ENCODE measurements at regions not wholly inside any gene's neighbourhood (a gene's known extent, or its start where the extent isn't known, plus 50 kb on each side); places are given as distances from the start of the nearest gene placed in this dataset.
"Not testable (repeated sequence)": the region's sequence is repeated elsewhere in the genome, so short reads cannot be mapped to it uniquely, and the experiment has no call there.

GRCh38 chr10:30742471-30742870 is 112.9 kb upstream of the LYZL2 start:
- no peak overlapping the region for H3K9ac ChIP-seq (ENCODE audit: insufficient read depth, low read length, poor library complexity, severe bottlenecking)
- intact Hi-C loops (cut with micrococcal nuclease), result no loop called here
- 27% methylated on average over 4 of the region's 4 CpGs for WGBS (ENCODE audit: insufficient coverage)
- Mint-ChIP-seq H3K9me3 (peaks cover 0 to 4% (median 2%) of the 10 kb centered on the region in 7 donors), H3K27ac (peak overlapping the region in 1 of 7 donors; percentile 33), H3K4me3 (no peak overlapping the region), H3K36me3 (no peaks in the 10 kb centered on the region), H3K27me3 (ENCODE audit: low read depth in 3 of 3) (peaks cover 0 to 11% (median 4%) of the 10 kb centered on the region in 3 donors), H3K4me1 (peaks cover 10% of the 10 kb centered on the region)
- no peak overlapping the region for H3K27ac ChIP-seq (ENCODE audit: low read depth in 1 of 2, low read length in 2 of 2)
- H3K4me3 ChIP-seq (replicated peaks in 1 of 3; ENCODE audit: low read depth in 2 of 3, low read length in 3 of 3), result no peak overlapping the region
- no peak for TF ChIP-seq CTCF (IDR thresholded peaks at IDR 0.05)
- H3K79me2 ChIP-seq (ENCODE audit: insufficient read depth, low read length), result no peaks in the 10 kb centered on the region
- H3K27me3 ChIP-seq (ENCODE audit: control insufficient read depth in 2 of 2, insufficient read depth in 2 of 2, low read length in 2 of 2), result no peaks in the 10 kb centered on the region
- no peak overlapping the region for H3K4me2 ChIP-seq (replicated peaks; ENCODE audit: extremely low read depth, low read length, poor library complexity, severe bottlenecking)
- no peaks in the 10 kb centered on the region for H3K9me3 ChIP-seq (replicated peaks in 1 of 2; ENCODE audit: control insufficient read depth in 1 of 2, insufficient read depth in 1 of 2, low read length in 2 of 2)
- H2AFZ ChIP-seq (ENCODE audit: insufficient read depth, low read depth, low read length, poor library complexity, severe bottlenecking), result no peak overlapping the region
- no peaks in the 10 kb centered on the region for H4K20me1 ChIP-seq (ENCODE audit: insufficient read depth, low read length)
- H3K4me1 ChIP-seq (ENCODE audit: control insufficient read depth in 1 of 2, insufficient read depth in 2 of 2, low read length in 2 of 2), result no peaks in the 10 kb centered on the region
- no peak for DNase-seq
- no peaks in the 10 kb centered on the region for H3K36me3 ChIP-seq (replicated peaks in 1 of 2; ENCODE audit: control insufficient read depth in 1 of 2, insufficient read depth in 2 of 2, low read length in 2 of 2)

GRCh38 chr10:30740774-30741173 is 111.2 kb upstream of the LYZL2 start:
- H3K36me3 Mint-ChIP-seq; H3K79me2 ChIP-seq (ENCODE audit: insufficient read depth, low read length); H3K9me3 ChIP-seq (replicated peaks in 1 of 2; ENCODE audit: control insufficient read depth in 1 of 2, insufficient read depth in 1 of 2, low read length in 2 of 2); H3K36me3 ChIP-seq (replicated peaks in 1 of 2; ENCODE audit: control insufficient read depth in 1 of 2, insufficient read depth in 2 of 2, low read length in 2 of 2); H4K20me1 ChIP-seq (ENCODE audit: insufficient read depth, low read length); H3K4me1 ChIP-seq (ENCODE audit: control insufficient read depth in 1 of 2, insufficient read depth in 2 of 2, low read length in 2 of 2); H3K9ac ChIP-seq (ENCODE audit: insufficient read depth, low read length, poor library complexity, severe bottlenecking); intact Hi-C loops (cut with micrococcal nuclease); H3K4me3 Mint-ChIP-seq; H3K27me3 Mint-ChIP-seq (ENCODE audit: low read depth in 3 of 3); DNase-seq; H3K27ac ChIP-seq (ENCODE audit: low read depth in 1 of 2, low read length in 2 of 2); H3K27ac Mint-ChIP-seq; H3K4me2 ChIP-seq (replicated peaks; ENCODE audit: extremely low read depth, low read length, poor library complexity, severe bottlenecking); H3K4me3 ChIP-seq (replicated peaks in 1 of 3; ENCODE audit: low read depth in 2 of 3, low read length in 3 of 3); H3K27me3 ChIP-seq (ENCODE audit: control insufficient read depth in 2 of 2, insufficient read depth in 2 of 2, low read length in 2 of 2); H2AFZ ChIP-seq (ENCODE audit: insufficient read depth, low read depth, low read length, poor library complexity, severe bottlenecking); H3K9me3 Mint-ChIP-seq: not testable (repeated sequence)
- no CpG with 5 or more reads among the region's 1 CpG for WGBS (ENCODE audit: insufficient coverage)
- H3K4me1 Mint-ChIP-seq, result peaks cover 21% of the 10 kb centered on the region

Measured in CD14-positive monocyte (primary cell).